Right lobe of liver (tissue), 4 donors: ENCODE measurements at regions not wholly inside any gene's neighbourhood (a gene's known extent, or its start where the extent isn't known, plus 50 kb on each side); places are given as distances from the start of the nearest gene placed in this dataset.

Source experiments
- POLR2A ChIP-seq: fragments of 450-650 bp; IDR thresholded peaks from one replicate; pipeline ENCODE4 v1.6.1; 2017; ENCODE audit warnings: antibody characterized with exemption, mild to moderate bottlenecking
- TF ChIP-seq, protein P1 (sequence below), 4 donors: fragments of 200-600 bp in 3 of 4; fragments of 450-650 bp in 1 of 4; IDR thresholded peaks; one replicate each; pipeline versions ENCODE4 v1.5.1 to v1.8.0; 2016 to 2022; ENCODE audit warnings: antibody characterized with exemption in 4 of 4, mild to moderate bottlenecking in 2 of 4
- donor health status: DM: no; HTN: no; CAD: no.
- donor health status: DM: no; HTN: no; CAD: no.
- donor health status: DM: no; HTN: yes; CAD: no.

DNA sequence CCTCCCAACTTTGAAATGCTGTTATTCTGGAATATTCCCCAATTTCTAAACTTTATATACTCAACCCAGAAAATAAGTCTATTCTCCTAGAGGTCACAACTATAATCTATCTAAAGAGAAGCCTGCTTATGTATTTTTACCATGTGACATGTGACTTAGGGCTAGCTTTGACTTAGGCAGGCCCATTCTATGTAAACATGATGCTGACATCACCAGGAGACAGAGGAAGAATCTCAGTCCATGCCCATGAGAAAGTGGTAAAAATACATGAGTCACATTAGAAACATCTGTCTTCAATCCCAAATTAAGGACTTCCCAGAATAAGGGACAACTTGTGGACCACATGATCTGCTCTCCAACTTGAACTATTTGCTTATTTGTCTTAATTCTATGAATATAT, 113.6 kb upstream of the ID4 start:
- TF ChIP-seq POLR2A: no peak
- TF ChIP-seq, protein P1, sequence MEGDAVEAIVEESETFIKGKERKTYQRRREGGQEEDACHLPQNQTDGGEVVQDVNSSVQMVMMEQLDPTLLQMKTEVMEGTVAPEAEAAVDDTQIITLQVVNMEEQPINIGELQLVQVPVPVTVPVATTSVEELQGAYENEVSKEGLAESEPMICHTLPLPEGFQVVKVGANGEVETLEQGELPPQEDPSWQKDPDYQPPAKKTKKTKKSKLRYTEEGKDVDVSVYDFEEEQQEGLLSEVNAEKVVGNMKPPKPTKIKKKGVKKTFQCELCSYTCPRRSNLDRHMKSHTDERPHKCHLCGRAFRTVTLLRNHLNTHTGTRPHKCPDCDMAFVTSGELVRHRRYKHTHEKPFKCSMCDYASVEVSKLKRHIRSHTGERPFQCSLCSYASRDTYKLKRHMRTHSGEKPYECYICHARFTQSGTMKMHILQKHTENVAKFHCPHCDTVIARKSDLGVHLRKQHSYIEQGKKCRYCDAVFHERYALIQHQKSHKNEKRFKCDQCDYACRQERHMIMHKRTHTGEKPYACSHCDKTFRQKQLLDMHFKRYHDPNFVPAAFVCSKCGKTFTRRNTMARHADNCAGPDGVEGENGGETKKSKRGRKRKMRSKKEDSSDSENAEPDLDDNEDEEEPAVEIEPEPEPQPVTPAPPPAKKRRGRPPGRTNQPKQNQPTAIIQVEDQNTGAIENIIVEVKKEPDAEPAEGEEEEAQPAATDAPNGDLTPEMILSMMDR (IDR thresholded peaks at IDR 0.05): no peak
